Neutrophil (primary cell): ENCODE measurements at regions not wholly inside any gene's neighbourhood (a gene's known extent, or its start where the extent isn't known, plus 50 kb on each side); places are given as distances from the start of the nearest gene placed in this dataset.

ENCODE experiments used
- H3K27ac ChIP-seq: fragments of 200-600 bp; sonication (generic); 2 replicates; pipeline ENCODE4 v1.5.1; 2016; ENCODE audit warnings: mild to moderate bottlenecking, moderate library complexity
- H3K27me3 ChIP-seq: fragments of 200-600 bp; sonication (generic); 2 replicates; pipeline ENCODE4 v1.6.0; 2016; ENCODE audit warnings: mild to moderate bottlenecking
- H3K36me3 ChIP-seq: fragments of 200-600 bp; sonication (generic); 2 replicates; pipeline ENCODE4 v1.5.1; 2017
- H3K4me1 ChIP-seq, 2 experiments: fragments of 200-600 bp in 1 of 2; sonication (generic) in 1 of 2; 1 replicate in 1 of 2; 2 replicates in 1 of 2; pipeline versions ENCODE4 v1.5.1 to v1.6.1; 2013 to 2016; ENCODE audit warnings: low read depth in 1 of 2, low read length in 1 of 2, mild to moderate bottlenecking in 1 of 2, moderate library complexity in 1 of 2; ENCODE audit not compliant: control insufficient read depth in 1 of 2, insufficient read depth in 1 of 2
- H3K4me3 ChIP-seq, 2 experiments: fragments of 200-600 bp in 1 of 2; sonication (generic) in 1 of 2; 1 replicate in 1 of 2; 2 replicates in 1 of 2; pipeline ENCODE4 v1.5.1; 2013 to 2016; ENCODE audit warnings: low read depth in 1 of 2, low read length in 1 of 2, mild to moderate bottlenecking in 1 of 2, moderate library complexity in 1 of 2
- H3K9me3 ChIP-seq: fragments of 200-600 bp; sonication (generic); 2 replicates; pipeline ENCODE4 v1.5.1; 2016
- CTCF ChIP-seq: fragments of 200-600 bp; sonication (generic); IDR thresholded peaks from 2 replicates; pipeline ENCODE4 v1.5.1; 2016; ENCODE audit warnings: antibody characterized with exemption

DNA sequence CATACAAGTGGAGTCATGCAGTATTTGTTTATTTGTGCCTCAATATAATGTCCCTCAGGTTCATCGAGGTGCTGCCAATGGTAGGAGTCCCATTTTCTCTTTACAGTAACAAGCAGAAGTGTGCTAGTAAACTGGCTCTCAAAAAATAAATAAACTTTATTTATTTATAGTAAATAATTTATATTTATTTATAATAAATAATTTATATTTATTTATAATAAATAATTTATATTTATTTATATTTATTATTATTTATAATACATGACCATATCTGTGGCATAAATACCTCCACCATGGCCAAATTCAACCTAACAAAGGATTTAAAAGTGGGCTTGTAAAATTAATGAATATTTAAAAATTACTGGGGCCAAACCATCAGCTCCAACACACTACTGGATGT lies 464.9 kb upstream of the NWD2 start:
- no peaks in the 10 kb centered on the region for H3K36me3 ChIP-seq
- no peak for TF ChIP-seq CTCF

DNA sequence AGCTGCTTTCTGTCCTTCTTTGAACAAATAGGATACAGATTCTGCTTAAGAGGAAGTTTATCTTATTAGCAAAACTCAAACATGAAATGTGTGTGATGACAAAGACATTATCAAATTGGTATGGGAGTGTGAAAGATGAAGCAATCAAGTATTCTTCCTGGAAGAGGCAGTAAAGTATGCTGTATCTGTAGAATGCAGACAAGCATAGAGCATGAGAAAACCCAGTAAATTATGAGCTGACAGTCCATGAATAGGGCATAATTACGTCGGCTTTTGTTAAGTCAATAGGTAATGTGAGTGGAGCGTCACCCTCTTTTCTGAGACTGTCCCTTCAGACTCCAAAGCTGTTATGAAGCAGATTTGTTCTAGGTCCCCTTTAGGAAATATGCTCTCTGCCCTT lies 458.6 kb upstream of the NWD2 start:
- no peak overlapping the region for H3K4me3 ChIP-seq
- H3K4me1 ChIP-seq: no peaks in the 10 kb centered on the region
- H3K27ac ChIP-seq: no peak overlapping the region
- no peaks in the 10 kb centered on the region for H3K27me3 ChIP-seq
- TF ChIP-seq CTCF: no peak
- no peaks in the 10 kb centered on the region for H3K9me3 ChIP-seq
- H3K36me3 ChIP-seq: no peaks in the 10 kb centered on the region

More for the DNA sequence above, 464.9 kb upstream of the NWD2 start:
- H3K27ac ChIP-seq: no peak overlapping the region
- no peaks in the 10 kb centered on the region for H3K4me1 ChIP-seq
- no peaks in the 10 kb centered on the region for H3K9me3 ChIP-seq
- no peak overlapping the region for H3K4me3 ChIP-seq
- no peaks in the 10 kb centered on the region for H3K27me3 ChIP-seq

DNA sequence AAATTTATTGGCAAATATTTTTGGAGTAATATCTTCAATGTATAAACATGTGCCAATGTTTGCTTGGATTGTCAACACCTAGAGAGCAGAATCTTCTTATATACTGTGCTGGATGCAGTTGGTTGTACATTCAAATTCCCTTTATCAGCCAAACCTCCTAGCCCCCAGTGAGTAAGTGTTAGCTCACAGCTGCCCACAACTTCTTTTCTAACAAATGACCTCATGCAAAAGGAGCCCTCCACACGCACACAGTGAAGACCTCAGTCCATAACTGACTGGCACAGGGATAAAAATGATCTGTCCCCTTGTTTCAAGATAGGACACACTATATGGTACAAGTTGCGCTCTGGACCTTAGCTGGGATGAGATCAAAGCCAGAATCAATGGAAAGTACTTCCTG lies 458.0 kb upstream of the NWD2 start:
- Histone ChIP-seq H3K27ac (no peak overlapping the region), H3K4me3 (no peak overlapping the region), H3K4me1 (no peaks in the 10 kb centered on the region), H3K27me3 (no peaks in the 10 kb centered on the region), H3K9me3 (no peaks in the 10 kb centered on the region), H3K36me3 (no peaks in the 10 kb centered on the region)
- TF ChIP-seq CTCF: no peak

DNA sequence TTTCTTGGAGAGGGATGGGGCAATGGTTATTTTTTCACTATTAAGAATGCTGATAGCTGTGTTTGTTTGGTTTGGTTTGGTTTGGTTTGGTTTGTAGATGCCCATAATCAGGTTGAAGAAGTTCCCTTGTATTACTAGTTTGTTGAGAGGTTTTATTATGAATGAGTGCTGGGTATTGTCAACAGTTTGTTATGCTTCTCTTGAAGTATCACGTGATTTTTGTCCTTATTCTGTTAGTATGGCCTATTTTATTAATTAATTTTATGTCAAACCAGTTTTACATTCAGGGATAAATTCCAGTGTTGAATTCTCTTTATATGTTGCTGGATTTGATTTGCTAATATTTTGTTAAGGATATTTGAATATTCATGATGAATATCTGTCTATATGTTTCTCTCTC lies 449.8 kb upstream of the NWD2 start:
- no peak overlapping the region for H3K27ac ChIP-seq
- no peak overlapping the region for H3K4me3 ChIP-seq
- no peaks in the 10 kb centered on the region for H3K4me1 ChIP-seq
- H3K36me3 ChIP-seq: no peaks in the 10 kb centered on the region
- no peaks in the 10 kb centered on the region for H3K9me3 ChIP-seq
- no peaks in the 10 kb centered on the region for H3K27me3 ChIP-seq
- TF ChIP-seq CTCF: no peak

- Histone ChIP-seq H3K9me3 (no peaks in the 10 kb centered on the region), H3K4me1 (no peaks in the 10 kb centered on the region), H3K36me3 (no peaks in the 10 kb centered on the region), H3K27ac (no peak overlapping the region), H3K4me3 (no peak overlapping the region), H3K27me3 (no peaks in the 10 kb centered on the region)
- TF ChIP-seq CTCF: no peak
Observed at GRCh38 chr4:36812149-36812548, 432.4 kb upstream of the NWD2 start.

- Histone ChIP-seq H3K4me3 (no peak overlapping the region), H3K9me3 (no peaks in the 10 kb centered on the region), H3K36me3 (no peaks in the 10 kb centered on the region), H3K27ac (no peak overlapping the region), H3K4me1 (no peaks in the 10 kb centered on the region), H3K27me3 (no peaks in the 10 kb centered on the region)
- TF ChIP-seq CTCF: no peak
Observed at GRCh38 chr4:36815536-36815935, 429.0 kb upstream of the NWD2 start.
